HUES48 (cell line): ENCODE measurements at regions not wholly inside any gene's neighbourhood (a gene's known extent, or its start where the extent isn't known, plus 50 kb on each side); places are given as distances from the start of the nearest gene placed in this dataset.
"Not testable (repeated sequence)": the region's sequence is repeated elsewhere in the genome, so short reads cannot be mapped to it uniquely, and the experiment has no call there.

Experiments used
- H3K27ac ChIP-seq: one replicate; pipeline ENCODE4 v1.7.0; 2013; ENCODE audit warnings: low read depth, low read length, inconsistent platforms
- H3K27me3 ChIP-seq: 2 replicates; pipeline ENCODE4 v1.6.1; 2013; ENCODE audit warnings: mild to moderate bottlenecking, low read length; ENCODE audit not compliant: control insufficient read depth, insufficient read depth
- H3K36me3 ChIP-seq: 2 replicates; pipeline ENCODE4 v1.6.1; 2013; ENCODE audit warnings: low read length; ENCODE audit not compliant: control insufficient read depth, insufficient read depth
- H3K4me1 ChIP-seq: 2 replicates; pipeline ENCODE4 v1.6.1; 2013; ENCODE audit warnings: mild to moderate bottlenecking, low read length; ENCODE audit not compliant: control insufficient read depth, insufficient read depth
- H3K4me3 ChIP-seq: 2 replicates; pipeline ENCODE4 v1.5.1; 2013; ENCODE audit warnings: mild to moderate bottlenecking, low read depth, low read length
- H3K9ac ChIP-seq: 2 replicates; pipeline ENCODE4 v1.6.1; 2013; ENCODE audit warnings: mild to moderate bottlenecking, low read depth, low read length, moderate library complexity
- H3K9me3 ChIP-seq: 2 replicates; pipeline ENCODE4 v1.6.1; 2013; ENCODE audit warnings: low read length; ENCODE audit not compliant: control insufficient read depth, insufficient read depth

DNA sequence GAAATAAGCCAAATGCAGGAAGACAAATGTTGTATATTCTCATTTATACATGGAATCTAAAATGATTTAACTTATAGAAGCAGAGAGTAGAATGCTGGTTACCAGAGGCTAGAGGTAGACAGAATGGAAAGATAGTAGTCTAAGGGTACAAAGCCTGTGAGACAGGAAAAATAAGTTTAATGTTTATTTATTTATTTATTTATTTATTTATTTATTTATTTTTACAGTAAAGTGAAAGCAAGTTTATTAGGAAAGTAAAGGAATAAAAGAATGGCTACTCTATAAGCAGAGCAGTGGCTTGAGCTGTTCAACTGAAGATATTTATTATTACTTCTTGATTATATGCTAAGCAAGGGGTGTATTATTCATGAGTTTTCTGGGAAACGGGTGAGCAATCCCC lies 203.2 kb downstream of the LAS1L start:
- Histone ChIP-seq H3K9ac (no peak overlapping the region), H3K27me3 (no peaks in the 10 kb centered on the region), H3K4me3 (no peak overlapping the region), H3K36me3 (no peaks in the 10 kb centered on the region), H3K27ac (no peak overlapping the region), H3K9me3 (peaks cover 54% of the 10 kb centered on the region), H3K4me1 (no peaks in the 10 kb centered on the region)

- Histone ChIP-seq H3K4me1 (0 out of 2 replicates have a peak, but pooled peaks cover 3% of the 10 kb centered on the region), H3K9ac (0 out of 2 replicates have a peak overlapping the region, but pooled peaks have one; percentile 3), H3K27me3 (no peaks in the 10 kb centered on the region), H3K9me3 (peaks cover 64% of the 10 kb centered on the region), H3K27ac (peak overlapping the region; percentile 80), H3K36me3 (no peaks in the 10 kb centered on the region), H3K4me3 (peak overlapping the region; percentile 8)
These were observed 234.3 kb downstream of the LAS1L start for GRCh38 chrX:65300104-65300809.

DNA sequence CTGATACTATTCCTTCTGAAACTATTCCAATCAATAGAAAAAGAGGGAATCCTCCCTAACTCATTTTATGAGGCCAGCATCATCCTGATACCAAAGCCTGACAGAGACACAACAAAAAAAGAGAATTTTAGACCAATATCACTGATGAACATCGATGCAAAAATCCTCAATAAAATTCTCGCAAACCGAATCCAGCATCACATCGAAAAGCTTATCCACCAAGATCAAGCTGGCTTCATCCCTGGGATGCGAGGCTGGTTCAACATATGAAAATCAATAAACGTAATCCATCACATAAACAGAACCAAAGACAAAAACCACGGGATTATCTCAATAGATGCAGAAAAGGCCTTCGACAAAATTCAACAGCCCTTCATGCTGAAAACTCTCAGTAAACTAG lies 251.7 kb downstream of the LAS1L start:
- not testable (repeated sequence) for H3K36me3 ChIP-seq, H3K4me1 ChIP-seq, H3K9ac ChIP-seq, H3K27ac ChIP-seq, H3K4me3 ChIP-seq, H3K27me3 ChIP-seq
- H3K9me3 ChIP-seq: peaks cover 55% of the 10 kb centered on the region

GRCh38 chrX:65273152-65273551 lies 261.4 kb downstream of the LAS1L start:
- Histone ChIP-seq H3K27ac (no peak overlapping the region), H3K27me3 (no peaks in the 10 kb centered on the region), H3K4me1 (no peaks in the 10 kb centered on the region), H3K9me3 (peaks cover 65% of the 10 kb centered on the region), H3K9ac (no peak overlapping the region), H3K4me3 (no peak overlapping the region), H3K36me3 (no peaks in the 10 kb centered on the region)

DNA sequence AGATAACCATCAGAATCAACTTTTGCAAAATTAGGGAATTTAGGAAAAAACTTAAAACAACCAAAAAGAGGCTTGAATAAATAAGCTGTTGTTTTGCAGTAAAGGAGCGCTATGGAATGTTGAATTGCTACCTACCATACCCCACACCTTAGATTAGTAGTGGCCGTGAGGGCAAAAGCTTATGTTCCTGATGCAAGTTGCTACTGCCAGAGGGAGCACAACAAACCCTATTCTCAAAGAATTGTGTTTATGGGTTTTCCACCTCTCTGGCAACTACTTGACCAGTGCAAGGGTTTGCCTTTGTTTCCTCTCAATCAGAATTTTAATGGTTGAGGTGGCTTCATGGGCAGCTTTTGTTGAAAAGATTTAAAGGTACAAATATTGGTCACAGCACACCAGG lies 268.1 kb downstream of the LAS1L start:
- H3K9ac ChIP-seq: no peak overlapping the region
- peaks cover 56% of the 10 kb centered on the region for H3K9me3 ChIP-seq
- no peaks in the 10 kb centered on the region for H3K27me3 ChIP-seq
- no peak overlapping the region for H3K4me3 ChIP-seq
- H3K27ac ChIP-seq: peak overlapping the region; percentile 53
- H3K4me1 ChIP-seq: peaks cover 13% of the 10 kb centered on the region
- H3K36me3 ChIP-seq: no peaks in the 10 kb centered on the region

GRCh38 chrX:65253817-65254216 lies 277.6 kb upstream of the ZC4H2 start:
- Histone ChIP-seq H3K9ac (no peak overlapping the region), H3K9me3 (peaks cover 44% of the 10 kb centered on the region), H3K4me1 (no peaks in the 10 kb centered on the region), H3K27ac (no peak overlapping the region), H3K36me3 (no peaks in the 10 kb centered on the region), H3K4me3 (no peak overlapping the region), H3K27me3 (no peaks in the 10 kb centered on the region)

- Histone ChIP-seq H3K4me1 (no peaks in the 10 kb centered on the region), H3K27ac (no peak overlapping the region), H3K9ac (no peak overlapping the region), H3K9me3 (peaks cover 57% of the 10 kb centered on the region), H3K4me3 (no peak overlapping the region), H3K36me3 (no peaks in the 10 kb centered on the region), H3K27me3 (no peaks in the 10 kb centered on the region)
These were observed 264.9 kb upstream of the ZC4H2 start for GRCh38 chrX:65241059-65241721.

- Histone ChIP-seq H3K36me3 (no peaks in the 10 kb centered on the region), H3K4me1 (no peaks in the 10 kb centered on the region), H3K9ac (no peak overlapping the region), H3K4me3 (no peak overlapping the region), H3K27ac (no peak overlapping the region), H3K27me3 (no peaks in the 10 kb centered on the region), H3K9me3 (peaks cover 31% of the 10 kb centered on the region)
These were observed 227.3 kb upstream of the ZC4H2 start for GRCh38 chrX:65203545-65203944.

- H3K27me3 ChIP-seq: no peaks in the 10 kb centered on the region
- H3K27ac ChIP-seq: peak overlapping the region; percentile 90
- no peak overlapping the region for H3K9ac ChIP-seq
- peaks cover 20% of the 10 kb centered on the region for H3K4me1 ChIP-seq
- peak overlapping the region; percentile 49 for H3K4me3 ChIP-seq
- H3K9me3 ChIP-seq: peaks cover 35% of the 10 kb centered on the region
- H3K36me3 ChIP-seq: no peaks in the 10 kb centered on the region
These were observed 220.6 kb upstream of the ZC4H2 start for GRCh38 chrX:65196758-65197360.

- Histone ChIP-seq H3K4me1 (peaks cover 20% of the 10 kb centered on the region), H3K27ac (peak overlapping the region; percentile 90), H3K4me3 (no peak overlapping the region), H3K9me3 (peaks cover 27% of the 10 kb centered on the region), H3K36me3 (no peaks in the 10 kb centered on the region), H3K9ac (no peak overlapping the region), H3K27me3 (no peaks in the 10 kb centered on the region)
These were observed 219.4 kb upstream of the ZC4H2 start for GRCh38 chrX:65195621-65196020.

- Histone ChIP-seq H3K36me3 (no peaks in the 10 kb centered on the region), H3K27me3 (no peaks in the 10 kb centered on the region), H3K9ac (no peak overlapping the region), H3K27ac (no peak overlapping the region), H3K9me3 (peaks cover 23% of the 10 kb centered on the region), H3K4me1 (peaks cover 20% of the 10 kb centered on the region), H3K4me3 (no peak overlapping the region)
These were observed 218.3 kb upstream of the ZC4H2 start for GRCh38 chrX:65194547-65194946.
